ENCODE measurements at regions not wholly inside any gene's neighbourhood (a gene's known extent, or its start where the extent isn't known, plus 50 kb on each side); places are given as distances from the start of the nearest gene placed in this dataset.

- TF ChIP-seq CTCF (conservative IDR thresholded peaks at IDR 0.05 in 1 of 2, IDR thresholded peaks at IDR 0.05 in 1 of 2; ENCODE audit: extremely low read depth in 1 of 2, insufficient read depth in 1 of 2, low read depth in 1 of 2, low read length in 2 of 2) (no peak), EZH2 (IDR thresholded peaks at IDR 0.05; ENCODE audit: borderline replicate concordance, low read length) (no peak)
Observed at GRCh38 chr13:105587786-105588185, 947.7 kb downstream of the EFNB2 start.

Data from mammary epithelial cell (primary cell).